ENCODE measurements at regions not wholly inside any gene's neighbourhood (a gene's known extent, or its start where the extent isn't known, plus 50 kb on each side); places are given as distances from the start of the nearest gene placed in this dataset.

DNA sequence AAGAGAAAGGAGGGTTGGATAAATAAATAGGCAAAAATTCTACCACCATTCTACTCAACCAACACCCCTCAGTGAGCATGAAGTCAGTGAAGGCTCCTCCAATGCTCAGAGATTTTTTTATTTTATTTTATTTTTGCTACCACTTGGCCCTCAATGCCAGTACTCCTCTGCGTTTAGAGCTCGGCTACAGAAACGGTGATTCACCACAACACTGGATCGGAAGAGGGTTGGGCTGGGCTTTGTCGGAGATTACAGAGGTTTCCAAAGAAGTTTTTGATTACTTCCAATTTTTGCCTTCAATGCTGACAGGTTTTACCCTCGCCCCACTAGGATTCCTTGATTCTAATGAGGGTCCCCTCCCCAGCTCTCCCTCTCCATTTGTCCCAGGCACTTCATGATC lies 1027.2 kb upstream of the TMEM132C start:
- TF ChIP-seq CTCF (conservative IDR thresholded peaks at IDR 0.05): no peak
- no peak for TF ChIP-seq EZH2 (IDR thresholded peaks at IDR 0.05; ENCODE audit: low read depth)
